Skeletal muscle tissue (tissue), 3 donors: ENCODE measurements at regions not wholly inside any gene's neighbourhood (a gene's known extent, or its start where the extent isn't known, plus 50 kb on each side); places are given as distances from the start of the nearest gene placed in this dataset.

Experiments used
- H3K27ac ChIP-seq: one replicate; pipeline ENCODE4 v1.7.0; 2013; ENCODE audit warnings: mild to moderate bottlenecking, low read depth, low read length, inconsistent platforms
- H3K27me3 ChIP-seq, 3 donors: one replicate each; pipeline ENCODE4 v1.7.0; 2013; ENCODE audit warnings: low read length in 3 of 3; ENCODE audit not compliant: control insufficient read depth in 3 of 3, insufficient read depth in 3 of 3
- H3K36me3 ChIP-seq, 3 donors: one replicate each; pipeline ENCODE4 v1.7.0; 2013; ENCODE audit warnings: low read length in 3 of 3; ENCODE audit not compliant: control insufficient read depth in 3 of 3, insufficient read depth in 3 of 3
- H3K4me1 ChIP-seq, 3 donors: one replicate each; pipeline ENCODE4 v1.7.0; 2013; ENCODE audit warnings: low read length in 3 of 3, mild to moderate bottlenecking in 3 of 3; ENCODE audit not compliant: control insufficient read depth in 3 of 3, insufficient read depth in 3 of 3
- H3K4me3 ChIP-seq, 3 donors: one replicate each; pipeline ENCODE4 v1.7.0; 2013; ENCODE audit warnings: low read length in 3 of 3
- H3K9ac ChIP-seq, 3 donors: one replicate each; pipeline ENCODE4 v1.7.0; 2013; ENCODE audit warnings: low read length in 3 of 3, mild to moderate bottlenecking in 3 of 3, moderate library complexity in 2 of 3, low read depth in 1 of 3
- H3K9me3 ChIP-seq, 3 donors: one replicate each; pipeline ENCODE4 v1.7.0; 2013; ENCODE audit warnings: low read length in 3 of 3; ENCODE audit not compliant: control insufficient read depth in 3 of 3
- donor health status: Osteomylitis.

DNA sequence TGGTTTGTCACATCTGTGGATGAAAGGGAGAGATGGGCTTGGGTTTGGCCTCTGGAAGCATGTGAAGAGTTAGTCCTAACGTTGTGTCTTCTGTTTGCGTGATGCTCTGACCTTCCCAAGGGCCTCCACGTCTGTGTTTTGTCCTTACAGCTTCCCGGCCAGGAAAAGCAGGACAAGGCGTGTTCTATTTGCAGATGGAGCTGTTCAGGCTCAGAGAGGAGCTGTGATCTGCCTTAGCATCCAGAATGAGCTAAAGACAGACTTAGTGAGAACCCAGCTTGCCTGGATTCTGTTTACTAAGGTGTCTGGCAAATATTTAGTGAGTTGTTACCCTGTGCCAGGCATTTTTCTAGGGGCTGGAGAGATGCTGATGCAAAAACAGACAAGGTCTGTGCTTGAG is 282.1 kb downstream of the CBLN1 start:
- Histone ChIP-seq H3K27ac (no peak overlapping the region), H3K9ac (no peak overlapping the region), H3K9me3 (no peaks in the 10 kb centered on the region), H3K4me1 (no peaks in the 10 kb centered on the region), H3K4me3 (no peak overlapping the region), H3K27me3 (peaks cover 0 to 3% (median 0%) of the 10 kb centered on the region in 3 donors), H3K36me3 (no peaks in the 10 kb centered on the region)

DNA sequence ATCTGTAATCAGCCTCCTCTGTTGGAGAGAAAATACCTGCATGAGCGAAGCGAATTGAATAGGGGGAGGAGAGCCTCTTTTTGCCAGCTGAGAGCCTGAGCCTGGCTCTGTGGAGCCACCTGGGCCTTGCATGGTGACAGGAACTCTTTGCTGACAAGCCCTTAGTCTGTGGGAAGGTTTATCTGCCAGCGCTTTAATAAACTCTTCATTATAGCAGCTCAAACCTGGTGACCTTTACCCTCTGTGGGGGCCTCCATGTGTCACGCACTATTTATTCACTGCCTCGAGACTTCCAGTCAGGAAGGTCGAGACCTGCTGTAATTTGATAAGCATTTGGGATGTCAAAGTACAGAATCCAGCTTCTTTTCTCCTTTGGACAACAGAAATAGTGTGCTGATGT is 282.6 kb downstream of the CBLN1 start:
- H3K9ac ChIP-seq = no peak overlapping the region
- H3K36me3 ChIP-seq = no peaks in the 10 kb centered on the region
- no peak overlapping the region for H3K27ac ChIP-seq
- peaks cover 0 to 3% (median 0%) of the 10 kb centered on the region in 3 donors for H3K27me3 ChIP-seq
- H3K9me3 ChIP-seq = no peaks in the 10 kb centered on the region
- no peak overlapping the region for H3K4me3 ChIP-seq
- H3K4me1 ChIP-seq = no peaks in the 10 kb centered on the region

DNA sequence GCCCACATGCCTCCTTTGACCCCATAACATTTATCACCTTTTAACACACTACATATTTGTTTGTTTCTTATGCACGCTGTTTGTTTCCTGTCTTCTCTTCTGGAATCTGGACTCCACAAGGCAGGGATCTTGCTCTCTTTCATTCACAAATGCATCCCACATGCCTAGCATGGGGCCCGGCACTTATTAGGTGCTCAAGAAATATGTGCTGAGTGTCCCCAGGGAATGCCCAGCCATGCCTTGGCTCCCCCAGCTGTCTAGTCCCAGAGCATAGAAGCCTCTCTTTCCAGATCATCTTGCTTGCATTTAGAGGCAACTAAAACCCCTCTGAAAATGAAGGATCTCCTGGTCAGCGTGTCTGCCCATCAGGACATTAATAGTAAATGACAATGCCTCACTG is 283.7 kb downstream of the CBLN1 start:
- H3K4me3 ChIP-seq = no peak overlapping the region
- H3K9me3 ChIP-seq = no peaks in the 10 kb centered on the region
- no peaks in the 10 kb centered on the region for H3K4me1 ChIP-seq
- no peaks in the 10 kb centered on the region for H3K36me3 ChIP-seq
- no peak overlapping the region for H3K9ac ChIP-seq
- peaks cover 0 to 3% (median 0%) of the 10 kb centered on the region in 3 donors for H3K27me3 ChIP-seq
- no peak overlapping the region for H3K27ac ChIP-seq

DNA sequence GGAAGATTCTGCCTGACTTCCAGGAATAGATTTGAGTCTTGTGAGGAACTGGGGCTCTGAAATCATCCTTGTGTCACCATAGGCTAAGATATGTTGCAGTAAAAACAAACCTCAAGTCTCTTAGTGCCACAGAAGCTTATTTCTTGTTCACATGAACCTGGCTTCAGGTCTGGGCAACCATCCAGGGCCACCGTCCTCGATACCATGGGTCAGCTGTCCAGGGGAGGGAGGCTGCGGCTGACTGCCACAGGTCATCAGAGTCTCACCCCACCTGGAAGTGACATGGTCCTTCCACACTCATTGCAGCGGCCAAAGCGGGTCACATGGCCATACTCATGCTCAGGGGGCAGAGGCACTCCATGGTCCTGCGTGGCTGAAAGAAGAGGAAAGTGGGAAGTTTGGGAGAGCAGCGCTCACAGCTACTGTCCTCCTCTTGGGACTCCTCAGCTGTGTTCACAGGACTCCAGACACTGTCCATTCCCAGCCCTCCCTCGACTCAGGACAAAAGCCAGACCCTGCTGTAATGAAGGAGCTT is 284.5 kb downstream of the CBLN1 start:
- H3K27me3 ChIP-seq = peaks cover 0 to 3% (median 0%) of the 10 kb centered on the region in 3 donors
- no peak overlapping the region for H3K27ac ChIP-seq
- no peak overlapping the region for H3K4me3 ChIP-seq
- no peaks in the 10 kb centered on the region for H3K36me3 ChIP-seq
- H3K4me1 ChIP-seq = no peaks in the 10 kb centered on the region
- no peaks in the 10 kb centered on the region for H3K9me3 ChIP-seq
- H3K9ac ChIP-seq = no peak overlapping the region

DNA sequence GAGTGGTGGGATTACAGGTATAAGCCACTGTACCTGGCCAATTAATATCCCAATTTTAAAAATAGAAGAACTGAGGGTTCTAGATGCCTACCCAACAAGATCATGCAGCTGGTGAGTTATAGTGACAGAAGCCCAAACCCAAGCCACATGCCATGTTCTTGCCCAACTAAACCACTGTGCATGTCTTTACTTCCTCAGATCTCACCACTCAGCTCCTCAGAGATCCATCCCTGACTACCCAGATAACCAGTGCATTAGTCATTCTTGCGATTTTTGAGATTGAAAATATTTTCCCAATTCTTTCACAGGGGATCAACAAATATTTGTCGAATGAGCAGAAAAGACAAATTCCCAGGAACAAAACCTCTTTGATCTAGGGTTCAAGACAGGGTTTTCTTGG is 303.1 kb downstream of the CBLN1 start:
- H3K4me1 ChIP-seq = no peaks in the 10 kb centered on the region
- peaks cover 0 to 5% (median 2%) of the 10 kb centered on the region in 3 donors for H3K27me3 ChIP-seq
- no peak overlapping the region for H3K9ac ChIP-seq
- H3K27ac ChIP-seq = no peak overlapping the region
- peaks cover 0 to 2% (median 0%) of the 10 kb centered on the region in 3 donors for H3K9me3 ChIP-seq
- H3K4me3 ChIP-seq = no peak overlapping the region
- no peaks in the 10 kb centered on the region for H3K36me3 ChIP-seq

DNA sequence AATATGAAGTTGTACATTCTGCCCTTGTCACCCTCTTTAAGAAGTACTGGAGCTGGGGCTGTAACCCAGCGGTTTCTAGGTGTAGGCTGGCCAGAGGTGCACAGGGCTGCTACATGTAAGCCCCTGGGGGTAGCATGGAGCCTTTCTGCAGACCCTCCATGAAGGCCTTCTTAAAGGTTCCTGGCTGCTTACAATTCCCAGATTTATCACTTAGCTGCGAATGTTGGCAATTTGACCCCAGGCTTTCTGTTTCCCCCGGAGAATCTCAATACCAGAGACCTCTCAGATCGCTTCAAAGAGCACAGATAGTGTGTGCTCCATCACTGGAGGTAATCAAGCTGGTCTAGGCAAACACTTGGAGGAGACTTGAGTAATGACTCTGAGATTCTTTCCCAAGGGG is 309.4 kb downstream of the CBLN1 start:
- H3K9ac ChIP-seq = no peak overlapping the region
- H3K9me3 ChIP-seq = no peaks in the 10 kb centered on the region
- H3K27ac ChIP-seq = no peak overlapping the region
- no peaks in the 10 kb centered on the region for H3K36me3 ChIP-seq
- peaks cover 0 to 2% (median 0%) of the 10 kb centered on the region in 3 donors for H3K27me3 ChIP-seq
- H3K4me1 ChIP-seq = no peaks in the 10 kb centered on the region
- H3K4me3 ChIP-seq = no peak overlapping the region

DNA sequence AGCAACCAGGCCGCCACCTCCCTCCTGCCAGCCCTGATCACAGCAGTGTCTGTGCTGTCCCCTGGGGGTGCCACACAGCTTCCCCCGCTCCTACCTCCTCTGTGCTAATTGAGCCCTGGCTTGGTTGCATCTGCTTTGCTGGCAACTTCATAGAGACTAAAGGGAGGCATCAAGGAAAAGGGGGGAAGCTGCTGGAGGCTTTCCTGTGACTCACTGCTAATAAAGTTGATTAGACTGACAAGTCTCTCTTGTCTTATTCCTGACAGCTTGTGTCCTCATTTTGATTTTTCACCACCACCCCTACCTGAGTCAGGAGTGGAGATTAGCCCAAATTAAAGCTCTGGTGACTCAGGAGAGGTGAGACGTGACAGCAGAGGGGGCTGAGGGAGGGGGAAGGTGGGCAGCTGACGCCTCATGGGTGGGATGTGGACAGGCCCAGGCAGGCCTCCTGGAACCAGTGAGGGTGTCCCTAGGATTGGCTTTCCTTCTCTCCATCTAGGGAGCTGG is 310.0 kb downstream of the CBLN1 start:
- H3K9ac ChIP-seq = no peak overlapping the region
- H3K27ac ChIP-seq = no peak overlapping the region
- no peaks in the 10 kb centered on the region for H3K9me3 ChIP-seq

DNA sequence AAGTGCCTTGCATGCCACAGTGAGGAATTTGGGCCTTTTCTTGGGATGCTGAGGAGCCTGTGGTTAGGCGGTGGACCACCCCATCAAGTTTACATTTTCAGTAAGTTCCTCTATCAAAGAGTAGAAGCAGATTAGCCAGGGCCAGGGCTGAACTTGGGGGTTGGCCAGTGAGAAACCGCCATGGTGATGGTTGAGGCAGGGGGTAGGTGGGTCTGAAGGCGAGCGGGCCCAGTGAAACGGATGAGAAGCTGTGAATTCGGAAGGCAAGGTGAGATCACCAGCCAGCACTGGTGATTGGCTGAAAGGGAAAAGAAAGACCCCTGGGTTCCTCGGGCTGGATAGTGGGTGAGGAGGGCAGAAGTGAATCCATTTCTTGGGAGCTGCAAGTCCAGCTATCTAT is 311.4 kb downstream of the CBLN1 start:
- no peaks in the 10 kb centered on the region for H3K4me1 ChIP-seq
- no peak overlapping the region for H3K9ac ChIP-seq
- H3K27ac ChIP-seq = no peak overlapping the region
- no peaks in the 10 kb centered on the region for H3K36me3 ChIP-seq
- H3K4me3 ChIP-seq = no peak overlapping the region
- H3K9me3 ChIP-seq = no peaks in the 10 kb centered on the region
- no peaks in the 10 kb centered on the region for H3K27me3 ChIP-seq

More for the DNA sequence above, 310.0 kb downstream of the CBLN1 start:
- Histone ChIP-seq H3K27me3 (no peaks in the 10 kb centered on the region), H3K4me1 (no peaks in the 10 kb centered on the region), H3K4me3 (no peak overlapping the region), H3K36me3 (no peaks in the 10 kb centered on the region)

DNA sequence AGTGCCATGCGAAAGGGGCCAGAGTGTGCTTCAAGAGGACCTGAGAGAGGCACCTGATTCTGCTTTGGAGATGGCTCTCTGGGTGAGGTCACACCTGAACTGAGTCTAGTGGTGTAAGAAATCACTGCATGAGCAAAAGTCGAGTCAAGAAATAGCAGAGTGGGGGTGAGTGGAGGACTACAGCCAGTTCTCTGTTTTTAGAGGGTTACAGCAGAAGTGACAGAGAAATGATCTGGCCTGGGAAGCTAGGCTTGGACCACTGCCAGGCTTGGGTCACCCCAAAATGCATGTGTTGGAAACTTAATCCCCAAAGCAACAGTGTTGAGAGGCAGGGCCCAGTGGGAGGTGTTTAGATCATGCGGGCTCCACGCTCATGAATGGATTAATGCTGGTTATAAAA is 312.0 kb downstream of the CBLN1 start:
- Histone ChIP-seq H3K27ac (no peak overlapping the region), H3K9me3 (no peaks in the 10 kb centered on the region), H3K27me3 (no peaks in the 10 kb centered on the region), H3K9ac (no peak overlapping the region), H3K36me3 (no peaks in the 10 kb centered on the region), H3K4me1 (no peaks in the 10 kb centered on the region), H3K4me3 (no peak overlapping the region)

DNA sequence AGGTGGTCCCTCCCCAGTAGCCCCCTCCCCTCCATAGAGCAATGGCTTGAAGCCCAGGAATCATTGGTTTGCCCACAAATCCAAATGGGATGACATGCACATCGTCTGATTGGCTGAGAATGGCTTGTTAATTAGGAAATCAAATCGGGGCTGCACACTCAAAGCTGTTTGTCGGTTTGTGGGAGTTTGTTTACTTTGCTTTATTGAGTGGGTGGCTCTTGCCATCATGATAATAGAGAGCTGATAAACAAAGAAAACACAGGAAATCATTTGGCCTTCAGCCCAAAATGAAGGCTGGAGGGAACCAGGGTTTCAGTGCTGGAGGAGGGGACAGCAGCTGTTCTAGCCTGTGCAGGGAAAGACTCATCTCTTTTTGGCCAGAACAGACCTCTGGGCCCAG is 316.3 kb downstream of the CBLN1 start:
- Histone ChIP-seq H3K4me1 (no peaks in the 10 kb centered on the region), H3K4me3 (no peak overlapping the region), H3K9ac (no peak overlapping the region), H3K36me3 (no peaks in the 10 kb centered on the region), H3K27me3 (no peaks in the 10 kb centered on the region), H3K9me3 (no peaks in the 10 kb centered on the region), H3K27ac (no peak overlapping the region)
